ENCODE measurements at regions not wholly inside any gene's neighbourhood (a gene's known extent, or its start where the extent isn't known, plus 50 kb on each side); places are given as distances from the start of the nearest gene placed in this dataset.

- no peak for TF ChIP-seq CTCF (IDR thresholded peaks at IDR 0.05)
These were observed 207.6 kb downstream of the SOX3 start for GRCh38 chrX:140297273-140297672.

GRCh38 chrX:140292961-140293360, 211.9 kb downstream of the SOX3 start:
- no peak for DNase-seq
- Histone ChIP-seq H3K27me3 (no peaks in the 10 kb centered on the region), H3K27ac (no peak overlapping the region), H3K36me3 (no peaks in the 10 kb centered on the region), H3K4me3 (no peak overlapping the region), H3K4me1 (no peaks in the 10 kb centered on the region), H3K9me3 (no peaks in the 10 kb centered on the region)
- no peak for TF ChIP-seq CTCF (IDR thresholded peaks at IDR 0.05)
- intact Hi-C loops (cut with DNase I), result no loop called here
- ATAC-seq, result no peak

More at GRCh38 chrX:140297273-140297672, 207.6 kb downstream of the SOX3 start:
- no peak for DNase-seq
- no peaks in the 10 kb centered on the region for H3K36me3 ChIP-seq
- intact Hi-C loops (cut with DNase I), result no loop called here
- no peaks in the 10 kb centered on the region for H3K9me3 ChIP-seq
- H3K27me3 ChIP-seq, result no peaks in the 10 kb centered on the region
- H3K27ac ChIP-seq, result no peak overlapping the region
- no peak overlapping the region for H3K4me3 ChIP-seq
- H3K4me1 ChIP-seq, result no peaks in the 10 kb centered on the region
- ATAC-seq, result no peak

- Histone ChIP-seq H3K4me1 (no peaks in the 10 kb centered on the region), H3K36me3 (no peaks in the 10 kb centered on the region), H3K9me3 (no peaks in the 10 kb centered on the region), H3K27ac (no peak overlapping the region), H3K27me3 (no peaks in the 10 kb centered on the region), H3K4me3 (no peak overlapping the region)
- ATAC-seq (no peak), DNase-seq (no peak)
- TF ChIP-seq CTCF (IDR thresholded peaks at IDR 0.05), result no peak
- intact Hi-C loops (cut with DNase I), result no loop called here
These were observed 212.7 kb downstream of the SOX3 start for GRCh38 chrX:140292188-140292587.

GRCh38 chrX:140274811-140275525, 229.9 kb downstream of the SOX3 start:
- Histone ChIP-seq H3K4me3 (no peak overlapping the region), H3K4me1 (no peaks in the 10 kb centered on the region), H3K27ac (no peak overlapping the region), H3K27me3 (no peaks in the 10 kb centered on the region), H3K36me3 (no peaks in the 10 kb centered on the region), H3K9me3 (no peaks in the 10 kb centered on the region)
- intact Hi-C loops (cut with DNase I), result no loop called here
- DNase-seq (no peak), ATAC-seq (no peak)
- no peak for TF ChIP-seq CTCF (IDR thresholded peaks at IDR 0.05)

- no peak for ATAC-seq
- Histone ChIP-seq H3K4me1 (no peaks in the 10 kb centered on the region), H3K4me3 (no peak overlapping the region), H3K27ac (no peak overlapping the region), H3K36me3 (no peaks in the 10 kb centered on the region), H3K9me3 (no peaks in the 10 kb centered on the region), H3K27me3 (no peaks in the 10 kb centered on the region)
- DNase-seq, result no peak
- intact Hi-C loops (cut with DNase I), result no loop called here
- TF ChIP-seq CTCF (IDR thresholded peaks at IDR 0.05), result no peak
These were observed 230.9 kb downstream of the SOX3 start for GRCh38 chrX:140273921-140274320.

GRCh38 chrX:140250391-140250790, 254.5 kb downstream of the SOX3 start:
- H3K27me3 ChIP-seq, result no peaks in the 10 kb centered on the region
- intact Hi-C loops (cut with DNase I), result no loop called here
- TF ChIP-seq CTCF (IDR thresholded peaks at IDR 0.05), result no peak
- no peak overlapping the region for H3K27ac ChIP-seq
- no peaks in the 10 kb centered on the region for H3K9me3 ChIP-seq
- H3K36me3 ChIP-seq, result no peaks in the 10 kb centered on the region
- ATAC-seq, result no peak
- no peaks in the 10 kb centered on the region for H3K4me1 ChIP-seq
- DNase-seq, result no peak
- no peak overlapping the region for H3K4me3 ChIP-seq

Measured in upper lobe of right lung (tissue), 1 donor.